Osteoblast (primary cell): ENCODE measurements at regions not wholly inside any gene's neighbourhood (a gene's known extent, or its start where the extent isn't known, plus 50 kb on each side); places are given as distances from the start of the nearest gene placed in this dataset.

Experiments
- DNase-seq: peaks from one replicate; pipeline ENCODE4 v3.0.0; 2011; ENCODE audit warnings: low spot score, mixed read lengths; ENCODE audit not compliant: insufficient read length; ENCODE audit errors: missing footprints
- H2AFZ ChIP-seq: 2 replicates; pipeline ENCODE4 v1.6.0; 2011; ENCODE audit warnings: mild to moderate bottlenecking, low read length
- H3K27ac ChIP-seq: 2 replicates; pipeline ENCODE4 v1.5.1; 2011; ENCODE audit warnings: mild to moderate bottlenecking, low read depth, low read length, moderate library complexity
- H3K27me3 ChIP-seq: 2 replicates; pipeline ENCODE4 v1.6.0; 2012; ENCODE audit warnings: mild to moderate bottlenecking, control low read depth, inconsistent platforms, low read length, moderate library complexity; ENCODE audit not compliant: insufficient read depth
- H3K36me3 ChIP-seq: 2 replicates; pipeline ENCODE4 v1.5.1; 2011; ENCODE audit warnings: mild to moderate bottlenecking, low read length, control low read depth, moderate library complexity; ENCODE audit not compliant: insufficient read depth
- H3K4me1 ChIP-seq: 2 replicates; pipeline ENCODE4 v1.5.1; 2011; ENCODE audit warnings: mild to moderate bottlenecking, low read length, control low read depth, moderate library complexity; ENCODE audit not compliant: insufficient read depth
- H3K4me2 ChIP-seq: 2 replicates; pipeline ENCODE4 v1.6.0; 2011; ENCODE audit warnings: mild to moderate bottlenecking, low read length; ENCODE audit not compliant: insufficient read depth
- H3K4me3 ChIP-seq: fragments of 200-600 bp; sonication (generic); 3 replicates; pipeline ENCODE4 v1.5.1; 2012; ENCODE audit warnings: mild to moderate bottlenecking, low read length, inconsistent platforms; ENCODE audit not compliant: insufficient read depth
- H3K79me2 ChIP-seq: 2 replicates; pipeline ENCODE4 v1.6.0; 2012; ENCODE audit warnings: mild to moderate bottlenecking, low read length, control low read depth, inconsistent platforms; ENCODE audit not compliant: insufficient read depth
- H3K9me3 ChIP-seq: 2 replicates; pipeline ENCODE4 v1.5.1; 2011; ENCODE audit warnings: low read depth, low read length, control low read depth
- H4K20me1 ChIP-seq: 2 replicates; pipeline ENCODE4 v1.6.0; 2012; ENCODE audit warnings: mild to moderate bottlenecking, low read length, control low read depth; ENCODE audit not compliant: insufficient read depth
- TF ChIP-seq, protein P1 (sequence below): IDR thresholded peaks from 2 replicates; pipeline ENCODE4 v1.5.1; 2011; ENCODE audit warnings: mild to moderate bottlenecking, low read depth, low read length, moderate library complexity; ENCODE audit errors: extremely low read depth

DNA sequence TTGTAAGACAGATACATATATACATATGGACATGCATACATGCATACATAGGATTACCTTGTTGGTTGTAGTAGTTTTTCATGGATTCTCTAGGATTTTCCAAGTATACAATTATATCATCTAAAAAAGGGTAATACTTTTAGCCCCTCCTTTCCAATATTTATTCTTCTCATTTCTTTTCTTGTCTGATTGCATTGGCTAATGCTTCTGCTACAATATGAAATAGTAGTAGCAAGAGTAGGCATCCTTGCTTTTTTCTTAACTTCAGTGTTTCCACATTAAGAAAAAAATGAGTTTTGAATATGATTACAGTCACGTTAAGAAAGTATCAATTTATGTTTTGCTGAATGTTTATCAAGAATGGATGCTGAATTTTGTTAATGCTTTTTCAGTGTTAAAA is 58.0 kb downstream of the RBFOX3 start:
- H3K27me3 ChIP-seq: no peaks in the 10 kb centered on the region
- no peaks in the 10 kb centered on the region for H3K36me3 ChIP-seq
- no peaks in the 10 kb centered on the region for H3K9me3 ChIP-seq
- no peaks in the 10 kb centered on the region for H3K4me1 ChIP-seq
- H4K20me1 ChIP-seq: no peaks in the 10 kb centered on the region
- no peak for DNase-seq
- no peaks in the 10 kb centered on the region for H3K79me2 ChIP-seq
- no peak overlapping the region for H2AFZ ChIP-seq
- no peak overlapping the region for H3K27ac ChIP-seq
- TF ChIP-seq, protein P1, sequence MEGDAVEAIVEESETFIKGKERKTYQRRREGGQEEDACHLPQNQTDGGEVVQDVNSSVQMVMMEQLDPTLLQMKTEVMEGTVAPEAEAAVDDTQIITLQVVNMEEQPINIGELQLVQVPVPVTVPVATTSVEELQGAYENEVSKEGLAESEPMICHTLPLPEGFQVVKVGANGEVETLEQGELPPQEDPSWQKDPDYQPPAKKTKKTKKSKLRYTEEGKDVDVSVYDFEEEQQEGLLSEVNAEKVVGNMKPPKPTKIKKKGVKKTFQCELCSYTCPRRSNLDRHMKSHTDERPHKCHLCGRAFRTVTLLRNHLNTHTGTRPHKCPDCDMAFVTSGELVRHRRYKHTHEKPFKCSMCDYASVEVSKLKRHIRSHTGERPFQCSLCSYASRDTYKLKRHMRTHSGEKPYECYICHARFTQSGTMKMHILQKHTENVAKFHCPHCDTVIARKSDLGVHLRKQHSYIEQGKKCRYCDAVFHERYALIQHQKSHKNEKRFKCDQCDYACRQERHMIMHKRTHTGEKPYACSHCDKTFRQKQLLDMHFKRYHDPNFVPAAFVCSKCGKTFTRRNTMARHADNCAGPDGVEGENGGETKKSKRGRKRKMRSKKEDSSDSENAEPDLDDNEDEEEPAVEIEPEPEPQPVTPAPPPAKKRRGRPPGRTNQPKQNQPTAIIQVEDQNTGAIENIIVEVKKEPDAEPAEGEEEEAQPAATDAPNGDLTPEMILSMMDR: no peak
- no peak overlapping the region for H3K4me3 ChIP-seq
- no peak overlapping the region for H3K4me2 ChIP-seq

DNA sequence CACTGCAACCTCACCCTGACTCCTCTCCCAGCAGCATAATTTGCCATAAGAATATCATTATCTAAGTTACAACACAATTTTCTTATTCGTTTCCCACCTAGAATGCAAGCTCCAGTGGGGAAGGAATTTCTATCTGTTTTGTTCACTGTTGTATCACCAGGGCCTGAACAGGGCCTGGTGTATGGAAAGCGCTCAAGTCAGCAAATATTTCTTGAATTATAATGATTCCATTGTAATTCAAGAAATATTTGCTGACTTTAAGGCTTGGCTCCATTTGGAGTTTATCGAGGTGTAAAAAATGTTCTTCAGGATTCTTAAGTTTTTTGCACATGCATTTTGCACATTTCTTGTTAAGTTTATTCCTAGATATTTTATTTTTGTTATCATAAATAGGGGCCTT is 58.4 kb downstream of the RBFOX3 start:
- H3K4me1 ChIP-seq: no peaks in the 10 kb centered on the region
- no peaks in the 10 kb centered on the region for H3K36me3 ChIP-seq
- no peak overlapping the region for H3K4me3 ChIP-seq
- H3K9me3 ChIP-seq: no peaks in the 10 kb centered on the region
- DNase-seq: no peak
- H3K4me2 ChIP-seq: no peak overlapping the region
- TF ChIP-seq, protein P1: no peak
- no peaks in the 10 kb centered on the region for H3K79me2 ChIP-seq
- H2AFZ ChIP-seq: no peak overlapping the region
- H4K20me1 ChIP-seq: no peaks in the 10 kb centered on the region
- H3K27ac ChIP-seq: no peak overlapping the region
- no peaks in the 10 kb centered on the region for H3K27me3 ChIP-seq

DNA sequence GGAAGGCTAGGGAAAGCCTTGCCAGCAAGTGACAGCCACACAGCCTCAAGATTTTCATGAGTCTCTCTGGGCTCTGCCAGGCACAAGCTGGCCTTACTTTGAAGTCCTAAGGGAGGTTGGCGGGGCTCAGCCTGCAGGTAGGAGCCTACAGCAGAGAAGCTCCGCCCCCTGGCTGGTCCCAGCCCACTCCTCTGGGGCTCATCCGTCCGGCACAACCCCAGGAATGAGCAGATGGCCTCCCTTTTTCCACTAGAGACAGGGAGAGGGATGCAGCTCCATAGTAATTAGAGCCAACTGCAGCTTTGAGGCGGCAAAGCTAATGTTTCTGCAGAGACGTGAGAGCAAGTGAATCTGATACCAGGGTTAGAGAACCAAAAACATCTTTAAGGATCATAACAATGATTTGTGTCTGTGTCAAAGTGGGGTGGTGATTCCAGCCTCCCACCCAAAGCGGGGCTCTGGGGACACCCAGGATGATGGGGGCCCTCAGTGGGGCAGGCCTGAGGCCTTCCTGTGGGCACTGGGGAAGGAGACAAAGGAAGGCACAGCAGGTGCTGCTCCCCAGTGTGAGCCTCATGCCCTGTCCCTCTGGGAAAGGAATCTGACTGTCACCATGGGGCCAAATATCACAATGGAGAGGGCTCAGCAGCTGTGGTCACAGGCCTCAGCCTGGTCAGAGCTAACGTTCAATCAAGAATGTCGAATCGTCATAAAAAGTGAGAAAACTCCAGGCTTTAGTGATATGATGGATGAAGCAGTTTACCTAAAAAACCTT is 61.5 kb downstream of the RBFOX3 start:
- Histone ChIP-seq H3K27me3 (no peaks in the 10 kb centered on the region), H3K4me3 (no peak overlapping the region), H3K36me3 (no peaks in the 10 kb centered on the region), H4K20me1 (no peaks in the 10 kb centered on the region), H3K4me2 (no peak overlapping the region), H3K79me2 (no peaks in the 10 kb centered on the region), H3K9me3 (no peaks in the 10 kb centered on the region), H3K4me1 (no peaks in the 10 kb centered on the region), H3K27ac (no peak overlapping the region), H2AFZ (no peak overlapping the region)
- DNase-seq: peak; percentile 3
- TF ChIP-seq, protein P1: no peak

DNA sequence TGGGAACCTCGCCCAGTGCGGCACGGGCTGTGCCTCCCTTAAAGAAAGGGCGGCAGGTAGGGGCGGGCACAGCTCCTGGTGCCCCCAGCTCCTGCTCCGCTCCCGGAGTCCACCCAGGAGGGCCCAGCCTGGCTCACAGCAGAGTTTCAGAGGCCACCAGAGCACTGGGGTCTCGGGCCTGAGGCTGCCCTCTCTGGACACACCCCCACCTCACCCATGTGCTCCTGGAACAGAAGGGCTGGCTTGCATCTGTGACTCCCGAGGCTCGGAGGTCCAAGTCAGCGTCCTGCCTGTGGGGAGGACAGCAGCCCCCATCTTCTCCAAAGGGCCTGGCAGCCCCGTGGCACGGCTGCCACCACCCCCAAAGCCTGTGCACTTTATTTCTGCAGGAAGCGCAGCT is 62.7 kb downstream of the RBFOX3 start:
- Histone ChIP-seq H3K9me3 (no peaks in the 10 kb centered on the region), H2AFZ (no peak overlapping the region), H3K79me2 (no peaks in the 10 kb centered on the region), H3K4me3 (no peak overlapping the region), H4K20me1 (no peaks in the 10 kb centered on the region), H3K36me3 (no peaks in the 10 kb centered on the region), H3K27me3 (peaks cover 3% of the 10 kb centered on the region), H3K4me2 (no peak overlapping the region), H3K27ac (no peak overlapping the region), H3K4me1 (no peaks in the 10 kb centered on the region)
- peak; percentile 59 for DNase-seq
- TF ChIP-seq, protein P1: no peak
